ENCODE measurements at regions not wholly inside any gene's neighbourhood (a gene's known extent, or its start where the extent isn't known, plus 50 kb on each side); places are given as distances from the start of the nearest gene placed in this dataset.

- Histone ChIP-seq H3K4me1 (ENCODE audit: control insufficient read depth, extremely low read depth, insufficient read depth, low read length) (no peaks in the 10 kb centered on the region), H3K9me1 (replicated peaks; ENCODE audit: control insufficient read depth, extremely low read depth, insufficient read depth, low read length) (no peaks in the 10 kb centered on the region), H3K79me2 (ENCODE audit: control insufficient read depth, insufficient read depth, low read length) (no peaks in the 10 kb centered on the region), H3K27ac (ENCODE audit: insufficient read depth, low read depth, low read length) (no peak overlapping the region), H2AFZ (ENCODE audit: low read depth, low read length) (no peak overlapping the region), H3K9me3 (replicated peaks; ENCODE audit: control insufficient read depth, insufficient read depth, low read length) (peaks cover 6% of the 10 kb centered on the region), H3K36me3 (ENCODE audit: control insufficient read depth in 2 of 2, extremely low read depth in 1 of 2, insufficient read depth in 2 of 2, low read length in 2 of 2) (no peaks in the 10 kb centered on the region), H3K4me3 (replicated peaks in 1 of 3; ENCODE audit: insufficient read depth in 1 of 3, low read depth in 1 of 3, low read length in 3 of 3) (no peak overlapping the region), H3K27me3 (ENCODE audit: control insufficient read depth in 2 of 2, insufficient read depth in 2 of 2, low read length in 2 of 2) (no peaks in the 10 kb centered on the region), H3K4me2 (ENCODE audit: insufficient read depth, low read length) (no peak overlapping the region), H4K20me1 (replicated peaks; ENCODE audit: control insufficient read depth, extremely low read depth, insufficient read depth, low read length) (no peaks in the 10 kb centered on the region), H3K9ac (replicated peaks; ENCODE audit: extremely low read depth, insufficient read depth, low read length) (no peak overlapping the region)
- ChIA-PET POLR2A (no interaction called here), CTCF (no interaction called here)
- no TSS peak for BruUV-seq (replicated peaks)
- intact Hi-C loops (cut with micrococcal nuclease) = no loop called here
- dilution Hi-C loops (cut with MboI; ENCODE audit: extremely low pct_ligation_motif_present, low sequenced_read_pairs) = no loop called here
- no peak for TF ChIP-seq GATA2 (IDR thresholded peaks at IDR 0.05; ENCODE audit: insufficient read depth, insufficient read length, low read depth, low read length)
- no peak for TF ChIP-seq CTCF (IDR thresholded peaks at IDR 0.05; ENCODE audit: extremely low read depth in 1 of 2, insufficient read depth in 1 of 2, low read depth in 1 of 2, low read length in 2 of 2)
- FAIRE-seq (no peak), DNase-seq (ENCODE audit: low read depth, low spot score) (no peak)
Observed at GRCh38 chr21:24594082-24594481, 1013.2 kb downstream of the MRPL39 start.

- H3K36me3 ChIP-seq (ENCODE audit: control insufficient read depth in 2 of 2, extremely low read depth in 1 of 2, insufficient read depth in 2 of 2, low read length in 2 of 2) = no peaks in the 10 kb centered on the region
- no peak overlapping the region for H3K4me3 ChIP-seq (replicated peaks in 1 of 3; ENCODE audit: insufficient read depth in 1 of 3, low read depth in 1 of 3, low read length in 3 of 3)
- no peaks in the 10 kb centered on the region for H3K27me3 ChIP-seq (ENCODE audit: control insufficient read depth in 2 of 2, insufficient read depth in 2 of 2, low read length in 2 of 2)
- no peak overlapping the region for H3K4me2 ChIP-seq (ENCODE audit: insufficient read depth, low read length)
- BruUV-seq (replicated peaks) = no TSS peak
- intact Hi-C loops (cut with micrococcal nuclease) = no loop called here
- H3K79me2 ChIP-seq (ENCODE audit: control insufficient read depth, insufficient read depth, low read length) = no peaks in the 10 kb centered on the region
- no peaks in the 10 kb centered on the region for H4K20me1 ChIP-seq (replicated peaks; ENCODE audit: control insufficient read depth, extremely low read depth, insufficient read depth, low read length)
- no peak overlapping the region for H3K27ac ChIP-seq (ENCODE audit: insufficient read depth, low read depth, low read length)
- no peaks in the 10 kb centered on the region for H3K9me1 ChIP-seq (replicated peaks; ENCODE audit: control insufficient read depth, extremely low read depth, insufficient read depth, low read length)
- no peak overlapping the region for H3K9ac ChIP-seq (replicated peaks; ENCODE audit: extremely low read depth, insufficient read depth, low read length)
- DNase-seq (ENCODE audit: low read depth, low spot score) = no peak
- no peaks in the 10 kb centered on the region for H3K4me1 ChIP-seq (ENCODE audit: control insufficient read depth, extremely low read depth, insufficient read depth, low read length)
- dilution Hi-C loops (cut with MboI; ENCODE audit: extremely low pct_ligation_motif_present, low sequenced_read_pairs) = no loop called here
- no peak overlapping the region for H2AFZ ChIP-seq (ENCODE audit: low read depth, low read length)
- TF ChIP-seq JUN (IDR thresholded peaks at IDR 0.05; ENCODE audit: borderline replicate concordance, insufficient read depth, insufficient read length, low read depth) (no peak), CTCF (IDR thresholded peaks at IDR 0.05; ENCODE audit: extremely low read depth in 1 of 2, insufficient read depth in 1 of 2, low read depth in 1 of 2, low read length in 2 of 2) (no peak), GATA2 (IDR thresholded peaks at IDR 0.05; ENCODE audit: insufficient read depth, insufficient read length, low read depth, low read length) (no peak), EZH2 (IDR thresholded peaks at IDR 0.05; ENCODE audit: borderline replicate concordance, low read depth, low read length, severe bottlenecking) (no peak), POLR2AphosphoS5 (IDR thresholded peaks at IDR 0.05; ENCODE audit: insufficient read depth, low read depth, low read length) (no peak), MYC (IDR thresholded peaks at IDR 0.05; ENCODE audit: low read depth, low read length) (no peak), POLR2A (IDR thresholded peaks at IDR 0.05; ENCODE audit: low read depth, low read length) (no peak), FOS (IDR thresholded peaks at IDR 0.05; ENCODE audit: borderline replicate concordance, insufficient read depth, low read length) (no peak), MAX (IDR thresholded peaks at IDR 0.05; ENCODE audit: insufficient read depth, insufficient read length) (no peak)
- CTCF ChIA-PET = no interaction called here
- peaks cover 4% of the 10 kb centered on the region for H3K9me3 ChIP-seq (replicated peaks; ENCODE audit: control insufficient read depth, insufficient read depth, low read length)
- no peak for FAIRE-seq
- POLR2A ChIA-PET = no interaction called here
Observed at GRCh38 chr21:24590261-24590660, 1017.0 kb downstream of the MRPL39 start.

Data from endothelial cell of umbilical vein (primary cell).